ENCODE measurements at regions not wholly inside any gene's neighbourhood (a gene's known extent, or its start where the extent isn't known, plus 50 kb on each side); places are given as distances from the start of the nearest gene placed in this dataset.

- Histone ChIP-seq H3K27ac (ENCODE audit: low read depth, low read length) (no peak overlapping the region), H3K4me3 (ENCODE audit: insufficient read depth, low read length) (no peak overlapping the region), H4K20me1 (ENCODE audit: insufficient read depth, low read length) (no peaks in the 10 kb centered on the region), H2AFZ (ENCODE audit: low read length) (no peak overlapping the region), H3K4me1 (ENCODE audit: insufficient read depth, low read length) (peaks cover 18% of the 10 kb centered on the region), H3K36me3 (ENCODE audit: insufficient read depth, low read length) (no peaks in the 10 kb centered on the region), H3K27me3 (ENCODE audit: insufficient read depth, low read length) (no peaks in the 10 kb centered on the region), H3K79me2 (ENCODE audit: insufficient read depth, low read length) (no peaks in the 10 kb centered on the region), H3K9me3 (ENCODE audit: low read depth, low read length) (no peaks in the 10 kb centered on the region), H3K4me2 (ENCODE audit: insufficient read depth, low read length) (no peak overlapping the region)
- DNase-seq (ENCODE audit: insufficient read length, low spot score, missing footprints) = no peak
- no peak for TF ChIP-seq CTCF (IDR thresholded peaks at IDR 0.05; ENCODE audit: extremely low read depth, low read depth, low read length)
These were observed 160.0 kb upstream of the E2F7 start for GRCh38 chr12:77225373-77225772.

- H3K4me1 ChIP-seq (ENCODE audit: insufficient read depth, low read length) = peaks cover 11% of the 10 kb centered on the region
- no peaks in the 10 kb centered on the region for H4K20me1 ChIP-seq (ENCODE audit: insufficient read depth, low read length)
- DNase-seq (ENCODE audit: insufficient read length, low spot score, missing footprints) = no peak
- H3K79me2 ChIP-seq (ENCODE audit: insufficient read depth, low read length) = no peaks in the 10 kb centered on the region
- no peak overlapping the region for H3K27ac ChIP-seq (ENCODE audit: low read depth, low read length)
- H3K9me3 ChIP-seq (ENCODE audit: low read depth, low read length) = no peaks in the 10 kb centered on the region
- no peak overlapping the region for H3K4me2 ChIP-seq (ENCODE audit: insufficient read depth, low read length)
- TF ChIP-seq CTCF (IDR thresholded peaks at IDR 0.05; ENCODE audit: extremely low read depth, low read depth, low read length) = no peak
- no peak overlapping the region for H2AFZ ChIP-seq (ENCODE audit: low read length)
- no peaks in the 10 kb centered on the region for H3K36me3 ChIP-seq (ENCODE audit: insufficient read depth, low read length)
- H3K27me3 ChIP-seq (ENCODE audit: insufficient read depth, low read length) = no peaks in the 10 kb centered on the region
- no peak overlapping the region for H3K4me3 ChIP-seq (ENCODE audit: insufficient read depth, low read length)
These were observed 159.0 kb upstream of the E2F7 start for GRCh38 chr12:77224346-77224745.

- DNase-seq (ENCODE audit: insufficient read length, low spot score, missing footprints) = no peak
- no peak overlapping the region for H3K4me3 ChIP-seq (ENCODE audit: insufficient read depth, low read length)
- H4K20me1 ChIP-seq (ENCODE audit: insufficient read depth, low read length) = no peaks in the 10 kb centered on the region
These were observed 157.0 kb upstream of the E2F7 start for GRCh38 chr12:77222336-77222735.

GRCh38 chr12:77220586-77220985 is 155.2 kb upstream of the E2F7 start:
- Histone ChIP-seq H3K36me3 (ENCODE audit: insufficient read depth, low read length) (no peaks in the 10 kb centered on the region), H3K4me2 (ENCODE audit: insufficient read depth, low read length) (no peak overlapping the region), H3K4me1 (ENCODE audit: insufficient read depth, low read length) (no peaks in the 10 kb centered on the region), H3K4me3 (ENCODE audit: insufficient read depth, low read length) (no peak overlapping the region), H2AFZ (ENCODE audit: low read length) (no peak overlapping the region), H3K9me3 (ENCODE audit: low read depth, low read length) (no peaks in the 10 kb centered on the region), H3K79me2 (ENCODE audit: insufficient read depth, low read length) (no peaks in the 10 kb centered on the region), H3K27me3 (ENCODE audit: insufficient read depth, low read length) (no peaks in the 10 kb centered on the region), H4K20me1 (ENCODE audit: insufficient read depth, low read length) (no peaks in the 10 kb centered on the region), H3K27ac (ENCODE audit: low read depth, low read length) (no peak overlapping the region)
- no peak for DNase-seq (ENCODE audit: insufficient read length, low spot score, missing footprints)
- TF ChIP-seq CTCF (IDR thresholded peaks at IDR 0.05; ENCODE audit: extremely low read depth, low read depth, low read length) = no peak

More at GRCh38 chr12:77222336-77222735, 157.0 kb upstream of the E2F7 start:
- Histone ChIP-seq H3K4me1 (ENCODE audit: insufficient read depth, low read length) (no peaks in the 10 kb centered on the region), H3K36me3 (ENCODE audit: insufficient read depth, low read length) (no peaks in the 10 kb centered on the region), H3K4me2 (ENCODE audit: insufficient read depth, low read length) (no peak overlapping the region), H3K27me3 (ENCODE audit: insufficient read depth, low read length) (no peaks in the 10 kb centered on the region), H3K79me2 (ENCODE audit: insufficient read depth, low read length) (no peaks in the 10 kb centered on the region), H2AFZ (ENCODE audit: low read length) (no peak overlapping the region), H3K9me3 (ENCODE audit: low read depth, low read length) (no peaks in the 10 kb centered on the region), H3K27ac (ENCODE audit: low read depth, low read length) (no peak overlapping the region)
- TF ChIP-seq CTCF (IDR thresholded peaks at IDR 0.05; ENCODE audit: extremely low read depth, low read depth, low read length) = no peak

Data from osteoblast (primary cell).